MCF 10A (cell line): ENCODE measurements at regions not wholly inside any gene's neighbourhood (a gene's known extent, or its start where the extent isn't known, plus 50 kb on each side); places are given as distances from the start of the nearest gene placed in this dataset.

ENCODE experiments used
- BruUV-seq: library from RNA; stranded (reverse); fragments of 400-500 nt; replicated peaks from 2 replicates; lab custom pipeline; 2021; lab: Mats Ljungman, UMichigan
- CTCF ChIA-PET: fragments of 300-600 bp; sonication (Branson Sonifier 250); formaldehyde crosslinking; extraction: SDS; loops from one replicate; lab custom pipeline; 2021; ENCODE audit warnings: antibody characterized with exemption, inconsistent platforms; lab: Yijun Ruan, JAX
- POLR2A ChIA-PET: fragments of 300-600, 350-650 bp; sonication (Branson Sonifier 250); formaldehyde crosslinking; extraction: SDS; loops from one replicate; lab custom pipeline; 2020; ENCODE audit warnings: antibody characterized with exemption, inconsistent platforms; lab: Yijun Ruan, JAX
- DNase-seq: peaks from one replicate; pipeline ENCODE4 v3.0.0-alpha.2; 2018; ENCODE audit not compliant: unreplicated experiment
- H3K27ac Mint-ChIP-seq: one replicate; pipeline ENCODE4 v1.8.0; 2022; ENCODE audit warnings: mild to moderate bottlenecking, low read depth, mixed read lengths; ENCODE audit not compliant: unreplicated experiment
- H3K27me3 Mint-ChIP-seq: one replicate; pipeline ENCODE4 v1.8.0; 2022; ENCODE audit warnings: mixed read lengths; ENCODE audit not compliant: insufficient read depth, unreplicated experiment
- H3K36me3 Mint-ChIP-seq: one replicate; pipeline ENCODE4 v1.8.0; 2022; ENCODE audit warnings: mild to moderate bottlenecking, moderate library complexity, mixed read lengths; ENCODE audit not compliant: insufficient read depth, unreplicated experiment
- H3K4me1 Mint-ChIP-seq: one replicate; pipeline ENCODE4 v1.8.0; 2022; ENCODE audit warnings: mixed read lengths; ENCODE audit not compliant: insufficient read depth, unreplicated experiment
- H3K4me3 Mint-ChIP-seq: one replicate; pipeline ENCODE4 v1.8.0; 2022; ENCODE audit warnings: mild to moderate bottlenecking, moderate library complexity, mixed read lengths; ENCODE audit not compliant: unreplicated experiment
- H3K9me3 Mint-ChIP-seq: one replicate; pipeline ENCODE4 v1.8.0; 2022; ENCODE audit warnings: mixed read lengths; ENCODE audit not compliant: unreplicated experiment
- CTCF ChIP-seq: fragments of 200-600 bp; IDR thresholded peaks from one replicate; pipeline ENCODE4 v1.8.0; 2022; ENCODE audit warnings: antibody characterized with exemption, mild to moderate bottlenecking; ENCODE audit not compliant: unreplicated experiment
- intact Hi-C: fragments of 100-400 bp; cut with micrococcal nuclease; formaldehyde crosslinking; loops from 2 replicates; pipeline ENCODE4 v1.14.1; 2022

GRCh38 chr1:189149547-189150375, 1327.9 kb downstream of the BRINP3 start:
- H3K9me3 Mint-ChIP-seq: no peaks in the 10 kb centered on the region
- H3K4me3 Mint-ChIP-seq: no peak overlapping the region
- ChIA-PET CTCF (interaction anchor here (0.6 kb wide), 1 partner anchor 1804 kb away, joined by 3 read pairs; no protein-coding TSS in a partner anchor), POLR2A (no interaction called here)
- H3K27me3 Mint-ChIP-seq: no peaks in the 10 kb centered on the region
- H3K4me1 Mint-ChIP-seq: no peaks in the 10 kb centered on the region
- intact Hi-C loops: no loop called here
- TF ChIP-seq CTCF: no peak
- no peak overlapping the region for H3K27ac Mint-ChIP-seq
- DNase-seq: no peak
- BruUV-seq: no TSS peak
- H3K36me3 Mint-ChIP-seq: no peaks in the 10 kb centered on the region

GRCh38 chr1:189150624-189151023, 1327.0 kb downstream of the BRINP3 start:
- intact Hi-C loops: no loop called here
- TF ChIP-seq CTCF: no peak
- no peaks in the 10 kb centered on the region for H3K36me3 Mint-ChIP-seq
- ChIA-PET CTCF (interaction anchor here (0.6 kb wide), 1 partner anchor 1803 kb away, joined by 3 read pairs; no protein-coding TSS in a partner anchor), POLR2A (interaction anchor here (0.6 kb wide), 1 partner anchor 29 kb away, joined by 4 read pairs; no protein-coding TSS in a partner anchor)
- no peaks in the 10 kb centered on the region for H3K4me1 Mint-ChIP-seq
- H3K4me3 Mint-ChIP-seq: no peak overlapping the region
- no peak for DNase-seq
- no TSS peak for BruUV-seq
- no peaks in the 10 kb centered on the region for H3K27me3 Mint-ChIP-seq
- no peak overlapping the region for H3K27ac Mint-ChIP-seq
- H3K9me3 Mint-ChIP-seq: no peaks in the 10 kb centered on the region

- Mint-ChIP-seq H3K4me1 (no peaks in the 10 kb centered on the region), H3K27ac (no peak overlapping the region), H3K4me3 (no peak overlapping the region), H3K36me3 (no peaks in the 10 kb centered on the region), H3K27me3 (no peaks in the 10 kb centered on the region), H3K9me3 (no peaks in the 10 kb centered on the region)
- intact Hi-C loops: no loop called here
- POLR2A ChIA-PET: no interaction called here
- TF ChIP-seq CTCF: no peak
- no TSS peak for BruUV-seq
- DNase-seq: no peak
- CTCF ChIA-PET: no interaction called here
Observed at GRCh38 chr1:189151361-189151760, 1326.3 kb downstream of the BRINP3 start.

- H3K36me3 Mint-ChIP-seq: no peaks in the 10 kb centered on the region
- no peaks in the 10 kb centered on the region for H3K27me3 Mint-ChIP-seq
- H3K27ac Mint-ChIP-seq: no peak overlapping the region
- DNase-seq: no peak
- no TSS peak for BruUV-seq
- POLR2A ChIA-PET: no interaction called here
- H3K4me1 Mint-ChIP-seq: no peaks in the 10 kb centered on the region
- H3K9me3 Mint-ChIP-seq: no peaks in the 10 kb centered on the region
- TF ChIP-seq CTCF: no peak
- intact Hi-C loops: no loop called here
- no peak overlapping the region for H3K4me3 Mint-ChIP-seq
- CTCF ChIA-PET: no interaction called here
Observed at GRCh38 chr1:189152685-189153084, 1325.0 kb downstream of the BRINP3 start.
